ENCODE measurements at regions not wholly inside any gene's neighbourhood (a gene's known extent, or its start where the extent isn't known, plus 50 kb on each side); places are given as distances from the start of the nearest gene placed in this dataset.

- no peak for DNase-seq (ENCODE audit: low read depth in 2 of 3, low spot score in 2 of 3)
Measured at GRCh38 chr2:239540174-239540573, 139.4 kb upstream of the HDAC4 start.

GRCh38 chr2:239539776-239540100 lies 138.9 kb upstream of the HDAC4 start:
- DNase-seq (ENCODE audit: low read depth in 2 of 3, low spot score in 2 of 3), result no peak

GRCh38 chr2:239539083-239539775 lies 138.4 kb upstream of the HDAC4 start:
- DNase-seq (ENCODE audit: low read depth in 2 of 3, low spot score in 2 of 3), result no peak

GRCh38 chr2:239538357-239539052 lies 137.7 kb upstream of the HDAC4 start:
- no peak for DNase-seq (ENCODE audit: low read depth in 2 of 3, low spot score in 2 of 3)

- no peak for DNase-seq (ENCODE audit: low read depth in 2 of 3, low spot score in 2 of 3)
Measured at GRCh38 chr2:239537633-239538356, 137.0 kb upstream of the HDAC4 start.

GRCh38 chr2:239536186-239536585 lies 135.4 kb upstream of the HDAC4 start:
- DNase-seq (ENCODE audit: low read depth in 2 of 3, low spot score in 2 of 3), result no peak

GRCh38 chr2:239535413-239536144 lies 134.8 kb upstream of the HDAC4 start:
- DNase-seq (ENCODE audit: low read depth in 2 of 3, low spot score in 2 of 3), result no peak

- DNase-seq (ENCODE audit: low read depth in 2 of 3, low spot score in 2 of 3), result no peak
Measured at GRCh38 chr2:239534581-239535412, 134.0 kb upstream of the HDAC4 start.

- no peak for DNase-seq (ENCODE audit: low read depth in 2 of 3, low spot score in 2 of 3)
Measured at GRCh38 chr2:239533569-239534316, 132.9 kb upstream of the HDAC4 start.

GRCh38 chr2:239532859-239533258 lies 132.0 kb upstream of the HDAC4 start:
- DNase-seq (ENCODE audit: low read depth in 2 of 3, low spot score in 2 of 3), result no peak

- no peak for DNase-seq (ENCODE audit: low read depth in 2 of 3, low spot score in 2 of 3)
Measured at GRCh38 chr2:239532250-239532649, 131.4 kb upstream of the HDAC4 start.

GRCh38 chr2:239531456-239532241 lies 130.8 kb upstream of the HDAC4 start:
- no peak for DNase-seq (ENCODE audit: low read depth in 2 of 3, low spot score in 2 of 3)

- no peak for DNase-seq (ENCODE audit: low read depth in 2 of 3, low spot score in 2 of 3)
Measured at GRCh38 chr2:239530749-239531316, 130.0 kb upstream of the HDAC4 start.

GRCh38 chr2:239529313-239530015 lies 128.6 kb upstream of the HDAC4 start:
- no peak for DNase-seq (ENCODE audit: low read depth in 2 of 3, low spot score in 2 of 3)

- no peak for DNase-seq (ENCODE audit: low read depth in 2 of 3, low spot score in 2 of 3)
Measured at GRCh38 chr2:239528883-239529282, 128.1 kb upstream of the HDAC4 start.

- no peak for DNase-seq (ENCODE audit: low read depth in 2 of 3, low spot score in 2 of 3)
Measured at GRCh38 chr2:239528146-239528545, 127.3 kb upstream of the HDAC4 start.

- no peak for DNase-seq (ENCODE audit: low read depth in 2 of 3, low spot score in 2 of 3)
Measured at GRCh38 chr2:239526666-239527415, 126.0 kb upstream of the HDAC4 start.

GRCh38 chr2:239526038-239526437 lies 125.2 kb upstream of the HDAC4 start:
- DNase-seq (ENCODE audit: low read depth in 2 of 3, low spot score in 2 of 3), result no peak

Data from activated CD8-positive, alpha-beta memory T cell treated with anti-CD3 and anti-CD28 coated beads for 48 hours (primary cell).